OCI-M2 (cell line): ENCODE measurements at regions not wholly inside any gene's neighbourhood (a gene's known extent, or its start where the extent isn't known, plus 50 kb on each side); places are given as distances from the start of the nearest gene placed in this dataset.

Source experiments
- DNase-seq: peaks from one replicate; lab custom pipeline; 2025; ENCODE audit not compliant: unreplicated experiment; lab: John Stamatoyannopoulos, UW

GRCh38 chr14:86462193-86462753, 932.3 kb downstream of the FLRT2 start:
- DNase-seq: no peak

- DNase-seq: no peak
Measured at GRCh38 chr14:86457481-86458135, 927.7 kb downstream of the FLRT2 start.

- DNase-seq: no peak
Measured at GRCh38 chr14:86450085-86450484, 920.1 kb downstream of the FLRT2 start.

GRCh38 chr14:86442135-86442534, 912.2 kb downstream of the FLRT2 start:
- no peak for DNase-seq

GRCh38 chr14:86430853-86431252, 900.9 kb downstream of the FLRT2 start:
- no peak for DNase-seq

GRCh38 chr14:86423214-86423613, 893.3 kb downstream of the FLRT2 start:
- no peak for DNase-seq

GRCh38 chr14:86420131-86420530, 890.2 kb downstream of the FLRT2 start:
- no peak for DNase-seq

- DNase-seq: no peak
Measured at GRCh38 chr14:86414146-86414545, 884.2 kb downstream of the FLRT2 start.

- DNase-seq: no peak
Measured at GRCh38 chr14:86404989-86405649, 875.2 kb downstream of the FLRT2 start.

- DNase-seq: no peak
Measured at GRCh38 chr14:86404425-86404824, 874.5 kb downstream of the FLRT2 start.

GRCh38 chr14:86402545-86402944, 872.6 kb downstream of the FLRT2 start:
- DNase-seq: no peak

- no peak for DNase-seq
Measured at GRCh38 chr14:86391085-86391484, 861.1 kb downstream of the FLRT2 start.

GRCh38 chr14:86388216-86388615, 858.3 kb downstream of the FLRT2 start:
- DNase-seq: no peak

GRCh38 chr14:86373886-86374285, 843.9 kb downstream of the FLRT2 start:
- DNase-seq: no peak

GRCh38 chr14:86372402-86372801, 842.5 kb downstream of the FLRT2 start:
- DNase-seq: no peak

- DNase-seq: no peak
Measured at GRCh38 chr14:86364634-86365033, 834.7 kb downstream of the FLRT2 start.

- DNase-seq: no peak
Measured at GRCh38 chr14:86363576-86363975, 833.6 kb downstream of the FLRT2 start.

- DNase-seq: no peak
Measured at GRCh38 chr14:86363047-86363446, 833.1 kb downstream of the FLRT2 start.

- DNase-seq: no peak
Measured at GRCh38 chr14:86357876-86358275, 827.9 kb downstream of the FLRT2 start.

- no peak for DNase-seq
Measured at GRCh38 chr14:86357119-86357518, 827.2 kb downstream of the FLRT2 start.

- DNase-seq: no peak
Measured at GRCh38 chr14:86346818-86347384, 817.0 kb downstream of the FLRT2 start.

- no peak for DNase-seq
Measured at GRCh38 chr14:86334355-86334754, 804.4 kb downstream of the FLRT2 start.
